Activated T-helper 17 cell treated with anti-CD3 and anti-CD28 coated beads, Interleukin-2, amount 50 U/mL, for 72 hours (primary cell): ENCODE measurements at regions not wholly inside any gene's neighbourhood (a gene's known extent, or its start where the extent isn't known, plus 50 kb on each side); places are given as distances from the start of the nearest gene placed in this dataset.

Source experiments
- ATAC-seq: fragments of 150-1000 bp; cut with Tn5 transposase; replicated peaks from 2 replicates; pipeline ENCODE4 v1.10.0; 2021; ENCODE audit warnings: mild to moderate bottlenecking, moderate library complexity
- H3K27ac Mint-ChIP-seq: one replicate; pipeline ENCODE4 v1.8.0; 2022; ENCODE audit warnings: mixed read lengths
- H3K27me3 Mint-ChIP-seq: one replicate; pipeline ENCODE4 v1.8.0; 2022; ENCODE audit warnings: mixed read lengths
- H3K36me3 Mint-ChIP-seq: one replicate; pipeline ENCODE4 v1.8.0; 2022; ENCODE audit warnings: low read depth, mild to moderate bottlenecking, mixed read lengths
- H3K4me1 Mint-ChIP-seq: one replicate; pipeline ENCODE4 v1.8.0; 2022; ENCODE audit warnings: mixed read lengths
- H3K4me3 Mint-ChIP-seq: one replicate; pipeline ENCODE4 v1.8.0; 2022; ENCODE audit warnings: mild to moderate bottlenecking, mixed read lengths
- H3K9me3 Mint-ChIP-seq: one replicate; pipeline ENCODE4 v1.8.0; 2022; ENCODE audit warnings: mixed read lengths

GRCh38 chr18:67072791-67073190 is 443.7 kb downstream of the DSEL start:
- Mint-ChIP-seq H3K4me3 (no peak overlapping the region), H3K36me3 (no peaks in the 10 kb centered on the region), H3K27ac (no peak overlapping the region), H3K27me3 (no peaks in the 10 kb centered on the region), H3K4me1 (no peaks in the 10 kb centered on the region), H3K9me3 (no peaks in the 10 kb centered on the region)
- no peak for ATAC-seq

GRCh38 chr18:67068608-67069007 is 447.9 kb downstream of the DSEL start:
- Mint-ChIP-seq H3K27me3 (no peaks in the 10 kb centered on the region), H3K4me1 (no peaks in the 10 kb centered on the region), H3K9me3 (no peaks in the 10 kb centered on the region), H3K27ac (no peak overlapping the region), H3K36me3 (no peaks in the 10 kb centered on the region), H3K4me3 (no peak overlapping the region)
- ATAC-seq, result no peak

GRCh38 chr18:67047334-67047733 is 443.4 kb upstream of the CDH19 start:
- ATAC-seq, result no peak
- H3K4me3 Mint-ChIP-seq, result no peak overlapping the region
- no peak overlapping the region for H3K27ac Mint-ChIP-seq
- no peaks in the 10 kb centered on the region for H3K36me3 Mint-ChIP-seq
- no peaks in the 10 kb centered on the region for H3K27me3 Mint-ChIP-seq
- no peaks in the 10 kb centered on the region for H3K4me1 Mint-ChIP-seq
- no peaks in the 10 kb centered on the region for H3K9me3 Mint-ChIP-seq

- Mint-ChIP-seq H3K27me3 (no peaks in the 10 kb centered on the region), H3K4me1 (no peaks in the 10 kb centered on the region), H3K9me3 (no peaks in the 10 kb centered on the region), H3K4me3 (no peak overlapping the region), H3K36me3 (no peaks in the 10 kb centered on the region), H3K27ac (no peak overlapping the region)
- ATAC-seq, result no peak
Observed at GRCh38 chr18:67043276-67043675, 439.4 kb upstream of the CDH19 start.

- Mint-ChIP-seq H3K9me3 (no peaks in the 10 kb centered on the region), H3K36me3 (no peaks in the 10 kb centered on the region), H3K4me1 (no peaks in the 10 kb centered on the region), H3K27me3 (no peaks in the 10 kb centered on the region), H3K4me3 (no peak overlapping the region), H3K27ac (no peak overlapping the region)
- no peak for ATAC-seq
Observed at GRCh38 chr18:67041334-67041733, 437.4 kb upstream of the CDH19 start.

- Mint-ChIP-seq H3K36me3 (no peaks in the 10 kb centered on the region), H3K27me3 (no peaks in the 10 kb centered on the region), H3K4me3 (no peak overlapping the region), H3K27ac (no peak overlapping the region), H3K4me1 (no peaks in the 10 kb centered on the region), H3K9me3 (no peaks in the 10 kb centered on the region)
- no peak for ATAC-seq
Observed at GRCh38 chr18:67035026-67035425, 431.1 kb upstream of the CDH19 start.

GRCh38 chr18:67023059-67023458 is 419.2 kb upstream of the CDH19 start:
- Mint-ChIP-seq H3K27me3 (no peaks in the 10 kb centered on the region), H3K27ac (no peak overlapping the region), H3K9me3 (peaks cover 4% of the 10 kb centered on the region), H3K4me1 (no peaks in the 10 kb centered on the region), H3K36me3 (no peaks in the 10 kb centered on the region), H3K4me3 (no peak overlapping the region)
- no peak for ATAC-seq

GRCh38 chr18:67010919-67011318 is 407.0 kb upstream of the CDH19 start:
- H3K27me3 Mint-ChIP-seq, result no peaks in the 10 kb centered on the region
- no peak for ATAC-seq
- H3K4me3 Mint-ChIP-seq, result no peak overlapping the region

GRCh38 chr18:67007999-67008398 is 404.1 kb upstream of the CDH19 start:
- Mint-ChIP-seq H3K4me1 (no peaks in the 10 kb centered on the region), H3K27ac (no peak overlapping the region), H3K27me3 (no peaks in the 10 kb centered on the region), H3K9me3 (peaks cover 3% of the 10 kb centered on the region), H3K4me3 (no peak overlapping the region), H3K36me3 (no peaks in the 10 kb centered on the region)
- ATAC-seq, result no peak

More at GRCh38 chr18:67010919-67011318, 407.0 kb upstream of the CDH19 start:
- H3K36me3 Mint-ChIP-seq, result no peaks in the 10 kb centered on the region
- H3K27ac Mint-ChIP-seq, result no peak overlapping the region
- H3K9me3 Mint-ChIP-seq, result peaks cover 3% of the 10 kb centered on the region
- no peaks in the 10 kb centered on the region for H3K4me1 Mint-ChIP-seq

GRCh38 chr18:67007085-67007484 is 403.2 kb upstream of the CDH19 start:
- no peak overlapping the region for H3K4me3 Mint-ChIP-seq
- no peak overlapping the region for H3K27ac Mint-ChIP-seq
- ATAC-seq, result no peak
- no peaks in the 10 kb centered on the region for H3K4me1 Mint-ChIP-seq
- H3K9me3 Mint-ChIP-seq, result peaks cover 3% of the 10 kb centered on the region
- no peaks in the 10 kb centered on the region for H3K36me3 Mint-ChIP-seq
- no peaks in the 10 kb centered on the region for H3K27me3 Mint-ChIP-seq

GRCh38 chr18:67001052-67001451 is 397.2 kb upstream of the CDH19 start:
- H3K27me3 Mint-ChIP-seq, result no peaks in the 10 kb centered on the region
- no peaks in the 10 kb centered on the region for H3K9me3 Mint-ChIP-seq
- ATAC-seq, result no peak
- H3K4me3 Mint-ChIP-seq, result no peak overlapping the region
- H3K36me3 Mint-ChIP-seq, result no peaks in the 10 kb centered on the region
- H3K27ac Mint-ChIP-seq, result no peak overlapping the region
- no peaks in the 10 kb centered on the region for H3K4me1 Mint-ChIP-seq

GRCh38 chr18:66999003-66999402 is 395.1 kb upstream of the CDH19 start:
- no peak for ATAC-seq
- Mint-ChIP-seq H3K9me3 (peaks cover 6% of the 10 kb centered on the region), H3K4me1 (no peaks in the 10 kb centered on the region), H3K27me3 (no peaks in the 10 kb centered on the region), H3K36me3 (no peaks in the 10 kb centered on the region), H3K27ac (no peak overlapping the region), H3K4me3 (no peak overlapping the region)

- H3K36me3 Mint-ChIP-seq, result no peaks in the 10 kb centered on the region
- no peaks in the 10 kb centered on the region for H3K4me1 Mint-ChIP-seq
- H3K27ac Mint-ChIP-seq, result no peak overlapping the region
- H3K4me3 Mint-ChIP-seq, result no peak overlapping the region
- ATAC-seq, result no peak
- H3K9me3 Mint-ChIP-seq, result peaks cover 6% of the 10 kb centered on the region
- no peaks in the 10 kb centered on the region for H3K27me3 Mint-ChIP-seq
Observed at GRCh38 chr18:66995270-66995669, 391.4 kb upstream of the CDH19 start.

GRCh38 chr18:66994790-66995189 is 390.9 kb upstream of the CDH19 start:
- Mint-ChIP-seq H3K9me3 (peaks cover 6% of the 10 kb centered on the region), H3K36me3 (no peaks in the 10 kb centered on the region)
- no peak for ATAC-seq

GRCh38 chr18:66993492-66993891 is 389.6 kb upstream of the CDH19 start:
- Mint-ChIP-seq H3K27me3 (no peaks in the 10 kb centered on the region), H3K4me3 (no peak overlapping the region), H3K27ac (no peak overlapping the region), H3K4me1 (no peaks in the 10 kb centered on the region), H3K36me3 (no peaks in the 10 kb centered on the region), H3K9me3 (peaks cover 6% of the 10 kb centered on the region)
- ATAC-seq, result no peak

More at GRCh38 chr18:66994790-66995189, 390.9 kb upstream of the CDH19 start:
- H3K27me3 Mint-ChIP-seq, result no peaks in the 10 kb centered on the region
- H3K4me3 Mint-ChIP-seq, result no peak overlapping the region
- no peaks in the 10 kb centered on the region for H3K4me1 Mint-ChIP-seq
- H3K27ac Mint-ChIP-seq, result no peak overlapping the region

- ATAC-seq, result no peak
- no peaks in the 10 kb centered on the region for H3K4me1 Mint-ChIP-seq
- no peaks in the 10 kb centered on the region for H3K27me3 Mint-ChIP-seq
- no peaks in the 10 kb centered on the region for H3K36me3 Mint-ChIP-seq
- H3K27ac Mint-ChIP-seq, result no peak overlapping the region
- H3K9me3 Mint-ChIP-seq, result peaks cover 6% of the 10 kb centered on the region
- no peak overlapping the region for H3K4me3 Mint-ChIP-seq
Observed at GRCh38 chr18:66990909-66991308, 387.0 kb upstream of the CDH19 start.
